PC-9 (cell line): ENCODE measurements at regions not wholly inside any gene's neighbourhood (a gene's known extent, or its start where the extent isn't known, plus 50 kb on each side); places are given as distances from the start of the nearest gene placed in this dataset.

Experiments
- CTCF ChIP-seq: fragments of 200-600 bp; sonication (generic); conservative IDR thresholded peaks from 2 replicates; pipeline ENCODE4 v1.6.1; 2017; ENCODE audit warnings: mixed run types, antibody characterized with exemption, mild to moderate bottlenecking, moderate library complexity
- EZH2 ChIP-seq: fragments of 200-600 bp; sonication (generic); IDR thresholded peaks from 2 replicates; pipeline ENCODE4 v1.8.0; 2017; ENCODE audit warnings: antibody characterized with exemption, low read depth

GRCh38 chr7:155951554-155952158, 139.4 kb upstream of the SHH start:
- TF ChIP-seq CTCF (no peak), EZH2 (no peak)
